Heart right ventricle (tissue), 16 donors: ENCODE measurements at regions not wholly inside any gene's neighbourhood (a gene's known extent, or its start where the extent isn't known, plus 50 kb on each side); places are given as distances from the start of the nearest gene placed in this dataset.

Source experiments
- ATAC-seq, 8 donors: fragments of 200-7000 bp; cut with Tn5 transposase; one replicate each; pipeline ENCODE4 v1.9.1; 2020; ENCODE audit warnings: mild to moderate bottlenecking in 8 of 8, moderate library complexity in 8 of 8, moderate number of reproducible peaks in 1 of 8
- DNase-seq, 2 donors: peaks; one replicate each; pipeline ENCODE4 v3.0.0-alpha.2; 2020
- H3K27ac ChIP-seq, 10 donors: fragments of 200-600 bp; sonication (generic) in 2 of 10; one replicate each; pipeline versions ENCODE4 v1.5.0 to v1.8.0; 2020 to 2022; ENCODE audit warnings: mild to moderate bottlenecking in 3 of 10
- H3K27me3 ChIP-seq, 7 donors: fragments of 200-600 bp; one replicate each; pipeline ENCODE4 v1.8.0; 2021 to 2022; ENCODE audit warnings: mild to moderate bottlenecking in 2 of 7
- H3K36me3 ChIP-seq, 9 donors: fragments of 200-600 bp; sonication (generic) in 1 of 9; one replicate each; pipeline versions ENCODE4 v1.5.0 to v1.8.0; 2020 to 2022; ENCODE audit warnings: mild to moderate bottlenecking in 2 of 9
- H3K4me1 ChIP-seq, 9 donors: fragments of 200-600 bp; sonication (generic) in 1 of 9; one replicate each; pipeline versions ENCODE4 v1.5.0 to v1.8.0; 2020 to 2022; ENCODE audit warnings: mild to moderate bottlenecking in 4 of 9
- H3K4me3 ChIP-seq, 10 donors: fragments of 200-600 bp; sonication (generic) in 2 of 10; one replicate each; pipeline versions ENCODE4 v1.5.0 to v1.8.0; 2020 to 2022; ENCODE audit warnings: mild to moderate bottlenecking in 7 of 10, moderate library complexity in 2 of 10
- H3K9me3 ChIP-seq, 11 donors: fragments of 200-600 bp in 10 of 11; sonication (generic) in 2 of 11; one replicate each; pipeline versions ENCODE4 v1.5.0 to v1.8.0; 2013 to 2022; ENCODE audit warnings: mild to moderate bottlenecking in 2 of 11, control low read depth in 1 of 11, moderate library complexity in 1 of 11
- WGBS, 2 donors: extraction: QIAGEN DNeasy Blood & Tissue Kit; methylation state at CpG; one replicate each; pipeline ENCODE4 v1.1.7; 2013; ENCODE audit warnings: inconsistent platforms in 1 of 2; 5-methylcytosine and 5-hydroxymethylcytosine counted together
- intact Hi-C, 10 donors: fragments of 100-400 bp; cut with DNase I; formaldehyde crosslinking; loops; one replicate each; pipeline versions ENCODE4 v1.11.1 to v1.14.2; 2022
- TF ChIP-seq, protein P1 (sequence below), 9 donors: fragments of 200-600 bp; sonication (generic) in 2 of 9; IDR thresholded peaks; one replicate each; pipeline versions ENCODE4 v1.5.0 to v1.8.0; 2021 to 2022; ENCODE audit warnings: antibody characterized with exemption in 9 of 9, mild to moderate bottlenecking in 5 of 9, moderate library complexity in 1 of 9
- donor health status: Arrhythmogenic right ventricular cardiomyopathy.
- donor health status: ischemic (EF 13 %, LVEDD 7.1; RV severe dilation, severe dysfunction).
- donor health status: healthy with polysubstance abuse.
- donor health status: DM: no; HTN: yes; CAD: no.
- donor health status: DM: no; HTN: no; CAD: no.
- donor health status: ischemic (EF 25% LVEDD 6.9; RV normal size, moderate dysfunction).
- donor health status: ischemic (EF 25% LVEDD 5.7; RV mildly dilated, moderate dysfunction).
- donor health status: healthy.
- donor health status: DM: yes; HTN: yes; CAD: no.
- donor health status: Ischemic cardiomyopathy.
- donor health status: ischemic (EF 35%, LVEDD 5.7; RV mildly dilated, moderate dysfunction).
- donor health status: nonischemic (EF 11% LVEDD 7.7; RV severe dilation, severe dysfunction).
- donor health status: DM: yes; HTN: yes; CAD: no.
- donor health status: PGD.
- donor health status: ischemic (EF 29% LVEDD 5.4; RV normal size, mild dysfunction).
- donor health status: nonischemic (EF 23%, LVEDD 6.1; RV moderate dilation, normal function).

- Histone ChIP-seq H3K27ac (no peak overlapping the region), H3K36me3 (no peaks in the 10 kb centered on the region), H3K27me3 (no peaks in the 10 kb centered on the region), H3K4me1 (no peaks in the 10 kb centered on the region), H3K9me3 (peaks cover 0 to 7% (median 0%) of the 10 kb centered on the region in 11 donors), H3K4me3 (no peak overlapping the region)
- intact Hi-C loops = no loop called here
- DNase-seq = no peak
- TF ChIP-seq, protein P1, sequence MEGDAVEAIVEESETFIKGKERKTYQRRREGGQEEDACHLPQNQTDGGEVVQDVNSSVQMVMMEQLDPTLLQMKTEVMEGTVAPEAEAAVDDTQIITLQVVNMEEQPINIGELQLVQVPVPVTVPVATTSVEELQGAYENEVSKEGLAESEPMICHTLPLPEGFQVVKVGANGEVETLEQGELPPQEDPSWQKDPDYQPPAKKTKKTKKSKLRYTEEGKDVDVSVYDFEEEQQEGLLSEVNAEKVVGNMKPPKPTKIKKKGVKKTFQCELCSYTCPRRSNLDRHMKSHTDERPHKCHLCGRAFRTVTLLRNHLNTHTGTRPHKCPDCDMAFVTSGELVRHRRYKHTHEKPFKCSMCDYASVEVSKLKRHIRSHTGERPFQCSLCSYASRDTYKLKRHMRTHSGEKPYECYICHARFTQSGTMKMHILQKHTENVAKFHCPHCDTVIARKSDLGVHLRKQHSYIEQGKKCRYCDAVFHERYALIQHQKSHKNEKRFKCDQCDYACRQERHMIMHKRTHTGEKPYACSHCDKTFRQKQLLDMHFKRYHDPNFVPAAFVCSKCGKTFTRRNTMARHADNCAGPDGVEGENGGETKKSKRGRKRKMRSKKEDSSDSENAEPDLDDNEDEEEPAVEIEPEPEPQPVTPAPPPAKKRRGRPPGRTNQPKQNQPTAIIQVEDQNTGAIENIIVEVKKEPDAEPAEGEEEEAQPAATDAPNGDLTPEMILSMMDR (IDR thresholded peaks at IDR 0.05) = no peak
- ATAC-seq = no peak
- WGBS, 2 donors = 79 to 86% methylated on average over 5 of the region's 5 CpGs
Observed at GRCh38 chr12:22951206-22951605, 326.2 kb downstream of the ETNK1 start.

DNA sequence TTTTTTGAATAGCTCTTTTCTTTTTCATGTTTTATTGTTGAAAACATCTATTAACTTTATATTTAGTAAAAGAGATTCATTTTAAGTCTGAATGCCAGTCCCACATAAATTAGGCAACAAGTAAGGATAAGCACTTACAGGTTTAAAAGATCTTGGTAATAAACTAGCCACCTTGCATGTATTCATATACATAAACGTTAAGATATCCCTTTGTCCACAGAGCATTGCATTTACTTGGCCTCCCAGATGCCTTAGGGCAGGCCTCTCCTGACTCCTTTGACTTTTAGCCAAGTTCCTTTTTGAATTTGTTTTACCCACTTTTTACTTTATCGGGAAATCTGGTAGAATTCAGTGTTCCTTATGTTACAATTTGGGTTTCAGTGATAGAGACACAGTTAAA is 331.7 kb downstream of the ETNK1 start:
- Histone ChIP-seq H3K27me3 (no peaks in the 10 kb centered on the region), H3K4me3 (no peak overlapping the region), H3K27ac (no peak overlapping the region), H3K36me3 (no peaks in the 10 kb centered on the region), H3K4me1 (no peaks in the 10 kb centered on the region), H3K9me3 (peaks cover 0 to 7% (median 0%) of the 10 kb centered on the region in 11 donors)
- ATAC-seq (no peak), DNase-seq (no peak)
- WGBS, 2 donors = 68 to 75% methylated on average over 2 of the region's 2 CpGs
- TF ChIP-seq, protein P1 (IDR thresholded peaks at IDR 0.05) = no peak
- intact Hi-C loops = no loop called here

DNA sequence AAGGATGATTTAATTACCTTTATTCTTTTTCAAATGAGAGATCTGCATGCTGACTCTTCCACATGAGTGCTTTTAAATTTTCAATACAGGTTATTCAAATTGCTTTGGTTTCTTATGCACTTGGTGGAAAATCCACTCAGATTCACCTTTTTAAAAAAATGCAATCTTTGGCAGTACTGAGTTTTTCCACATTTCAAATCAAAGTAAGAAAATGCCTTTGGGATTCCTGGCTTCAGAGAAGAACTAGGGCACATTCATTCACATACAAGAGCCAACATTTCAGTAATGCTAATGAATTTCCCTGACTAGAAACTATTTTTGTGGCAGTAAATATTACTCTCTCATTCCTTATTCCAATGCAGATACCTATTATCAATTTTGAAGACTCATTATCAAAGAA is 342.2 kb downstream of the ETNK1 start:
- H3K9me3 ChIP-seq = no peaks in the 10 kb centered on the region
- H3K27ac ChIP-seq = no peak overlapping the region
- no peak for ATAC-seq
- intact Hi-C loops = no loop called here
- H3K27me3 ChIP-seq = no peaks in the 10 kb centered on the region
- no peak overlapping the region for H3K4me3 ChIP-seq
- TF ChIP-seq, protein P1 (IDR thresholded peaks at IDR 0.05) = no peak
- H3K4me1 ChIP-seq = no peaks in the 10 kb centered on the region
- H3K36me3 ChIP-seq = no peaks in the 10 kb centered on the region
- no peak for DNase-seq

DNA sequence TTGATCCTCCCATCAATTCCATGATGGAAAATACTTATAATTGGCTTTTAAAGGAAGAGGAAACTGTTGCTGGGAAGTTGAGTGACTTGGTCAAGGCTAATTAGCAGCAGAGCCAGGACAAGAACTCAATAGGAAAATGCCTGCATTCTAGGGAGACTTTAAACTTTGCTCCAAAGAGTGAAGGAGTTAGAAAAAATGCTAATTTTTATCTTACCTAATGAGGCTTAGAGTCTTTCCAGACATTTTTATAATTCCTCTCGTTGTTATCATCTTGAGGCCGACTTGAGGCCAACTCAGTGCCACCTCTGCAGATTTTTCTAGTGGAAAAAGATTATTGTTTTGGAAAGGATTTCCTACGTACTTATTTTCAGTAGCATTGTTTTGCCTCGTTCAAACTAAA is 344.6 kb downstream of the ETNK1 start:
- Histone ChIP-seq H3K27ac (no peak overlapping the region), H3K4me3 (no peak overlapping the region), H3K27me3 (no peaks in the 10 kb centered on the region), H3K9me3 (no peaks in the 10 kb centered on the region), H3K36me3 (no peaks in the 10 kb centered on the region), H3K4me1 (no peaks in the 10 kb centered on the region)
- 41 to 54% methylated on average over 4 of the region's 4 CpGs for WGBS, 2 donors
- ATAC-seq (no peak), DNase-seq (no peak)
- intact Hi-C loops = no loop called here
- TF ChIP-seq, protein P1 (IDR thresholded peaks at IDR 0.05) = no peak

DNA sequence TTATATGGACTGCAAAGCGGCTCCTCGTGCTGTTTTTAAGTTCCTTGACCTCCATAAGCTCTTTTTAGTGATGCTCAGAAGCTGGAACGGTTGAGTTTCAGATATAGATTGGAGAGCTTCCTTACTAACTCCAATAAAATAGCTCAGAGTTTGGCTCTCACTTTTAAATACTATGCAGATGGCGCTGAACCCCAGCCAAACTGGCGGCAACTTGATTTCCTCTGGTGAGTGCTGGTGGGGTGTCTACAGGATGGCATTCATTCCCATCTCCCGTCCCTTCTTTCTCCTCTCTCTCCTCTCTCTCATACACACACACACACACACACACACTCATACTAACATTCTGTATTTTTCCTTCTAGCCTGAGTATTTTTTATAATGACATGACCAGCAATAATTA is 346.3 kb downstream of the ETNK1 start:
- Histone ChIP-seq H3K4me1 (peaks cover 0 to 3% (median 0%) of the 10 kb centered on the region in 9 donors), H3K4me3 (no peak overlapping the region), H3K27ac (no peak overlapping the region), H3K36me3 (no peaks in the 10 kb centered on the region), H3K9me3 (no peaks in the 10 kb centered on the region), H3K27me3 (no peaks in the 10 kb centered on the region)
- DNase-seq = no peak
- no peak for ATAC-seq
- WGBS, 2 donors = 70 to 80% methylated on average over 6 of the region's 6 CpGs
- intact Hi-C loops = no loop called here
- TF ChIP-seq, protein P1 (IDR thresholded peaks at IDR 0.05) = no peak
